Left hindlimb (tissue), 1 donor: ENCODE measurements at regions not wholly inside any gene's neighbourhood (a gene's known extent, or its start where the extent isn't known, plus 50 kb on each side); places are given as distances from the start of the nearest gene placed in this dataset.

Experiments
- DNase-seq: peaks from one replicate; pipeline ENCODE4 v3.0.0-alpha.2; 2018

DNA sequence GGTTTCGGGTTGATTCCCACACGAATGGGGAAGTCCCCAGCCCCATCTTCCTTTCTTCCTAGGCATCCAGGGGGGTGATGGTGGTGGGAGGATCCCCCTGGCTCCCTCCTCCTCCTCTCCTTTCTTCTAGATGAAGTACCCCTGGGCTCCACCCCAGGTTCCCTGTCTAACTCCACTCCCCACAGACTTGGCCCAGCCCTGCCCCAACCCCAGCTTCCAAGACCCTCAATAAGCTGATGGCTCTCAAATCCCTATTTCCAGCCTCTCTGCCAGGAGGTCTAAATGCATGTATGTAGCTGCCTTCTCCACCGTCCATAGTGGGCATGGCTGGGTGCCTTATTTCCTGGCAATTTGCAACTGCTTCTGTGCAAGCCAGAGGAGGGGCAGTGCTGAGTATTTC, 383.7 kb downstream of the BCL11B start:
- DNase-seq = no peak

DNA sequence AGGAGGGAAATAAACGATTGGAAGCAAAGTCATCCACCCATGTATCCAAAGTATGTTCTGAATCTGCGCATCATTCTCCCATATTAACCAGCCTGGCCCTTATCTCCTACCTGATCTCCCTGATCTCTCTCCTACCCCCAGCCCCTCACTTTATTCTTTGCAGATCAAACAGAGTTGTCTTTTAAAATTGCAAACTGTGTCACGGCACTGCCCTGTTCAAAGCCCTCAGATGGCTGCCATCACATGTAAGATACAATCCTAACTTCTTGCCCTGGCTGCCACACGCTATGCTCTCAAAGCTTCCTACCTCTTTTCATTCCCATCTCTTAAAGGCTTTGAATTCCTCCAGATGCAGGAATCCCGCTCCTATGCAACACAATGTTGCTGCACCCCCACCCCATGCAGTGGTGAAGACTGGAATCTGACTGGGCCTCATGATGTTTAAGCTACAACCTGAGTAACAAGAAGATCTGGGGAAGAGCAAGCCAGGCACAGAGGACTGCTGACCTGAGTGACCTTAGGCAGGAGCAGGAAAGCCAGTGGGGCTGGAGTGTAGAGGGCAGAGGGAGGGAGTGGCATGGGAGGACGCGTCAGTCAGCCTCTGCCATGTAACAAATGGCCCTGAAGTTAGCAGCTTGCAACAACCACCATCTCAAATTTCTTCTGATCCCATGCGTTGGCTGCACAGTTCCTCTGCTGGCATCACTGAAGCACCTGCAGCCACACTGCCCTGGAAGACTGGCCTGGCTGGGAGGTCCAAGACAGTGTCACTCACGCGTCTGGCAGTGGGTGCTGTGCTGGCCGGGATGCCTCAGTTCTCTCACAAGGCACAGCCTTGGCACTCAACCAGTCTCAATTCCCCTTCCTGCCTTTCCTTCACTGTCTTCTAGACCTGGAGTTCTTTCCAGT, 382.8 kb downstream of the BCL11B start:
- DNase-seq = no peak

DNA sequence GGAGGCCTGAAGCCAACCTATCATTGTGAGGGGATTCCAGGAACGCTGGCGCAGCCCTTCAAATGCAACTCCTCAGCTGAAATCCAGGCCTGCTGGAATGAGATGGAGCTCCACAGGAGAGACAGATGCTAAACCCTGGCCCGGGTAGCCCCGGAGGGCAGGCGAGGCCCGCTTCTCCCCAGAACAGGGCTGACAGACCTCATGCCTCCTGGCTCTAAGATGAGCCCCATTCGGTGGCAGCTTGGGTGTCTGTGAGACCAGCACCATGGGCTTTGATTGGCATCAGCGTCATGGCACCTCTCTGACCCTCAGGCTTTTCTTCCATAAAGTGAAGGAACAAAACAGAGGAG, 382.2 kb downstream of the BCL11B start:
- no peak for DNase-seq

- no peak for DNase-seq
Measured at GRCh38 chr14:98890556-98891340, 381.2 kb downstream of the BCL11B start.

GRCh38 chr14:98893675-98894074, 378.3 kb downstream of the BCL11B start:
- DNase-seq = no peak

GRCh38 chr14:98894600-98894999, 377.4 kb downstream of the BCL11B start:
- DNase-seq = no peak

- no peak for DNase-seq
Measured at GRCh38 chr14:98896449-98896848, 375.5 kb downstream of the BCL11B start.

DNA sequence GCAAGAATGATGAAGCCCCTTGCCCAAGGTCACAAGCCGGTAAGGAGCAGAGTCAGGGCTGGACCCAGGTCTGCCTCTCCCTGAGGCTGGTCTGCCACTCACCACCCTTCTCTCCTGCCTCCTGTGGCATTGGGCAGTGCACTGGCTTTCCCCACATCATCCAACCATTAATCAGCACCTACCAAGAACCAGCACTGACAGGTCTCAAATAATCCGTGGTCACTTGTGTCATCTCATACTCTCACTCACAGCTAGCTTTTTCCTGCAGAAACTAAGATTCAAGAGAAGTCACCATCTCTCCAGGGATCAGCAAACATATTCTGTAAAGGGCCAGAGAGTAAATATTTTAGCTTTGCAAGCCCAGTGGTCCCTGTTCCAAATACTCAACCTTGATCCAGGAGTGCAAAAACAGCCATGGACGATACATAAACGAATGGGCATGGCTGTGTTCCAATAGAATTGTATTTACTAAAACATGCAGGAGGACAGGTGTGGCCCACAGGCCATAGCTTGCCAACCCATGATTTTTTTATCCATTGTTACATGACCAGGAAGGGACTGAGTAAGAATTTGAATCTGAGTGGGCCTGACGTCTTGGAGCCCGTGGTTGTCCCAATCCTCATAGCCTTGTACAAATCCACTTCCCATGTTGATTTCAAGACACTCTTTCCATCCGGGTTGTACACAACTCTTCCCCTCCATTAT, 374.2 kb downstream of the BCL11B start:
- no peak for DNase-seq

DNA sequence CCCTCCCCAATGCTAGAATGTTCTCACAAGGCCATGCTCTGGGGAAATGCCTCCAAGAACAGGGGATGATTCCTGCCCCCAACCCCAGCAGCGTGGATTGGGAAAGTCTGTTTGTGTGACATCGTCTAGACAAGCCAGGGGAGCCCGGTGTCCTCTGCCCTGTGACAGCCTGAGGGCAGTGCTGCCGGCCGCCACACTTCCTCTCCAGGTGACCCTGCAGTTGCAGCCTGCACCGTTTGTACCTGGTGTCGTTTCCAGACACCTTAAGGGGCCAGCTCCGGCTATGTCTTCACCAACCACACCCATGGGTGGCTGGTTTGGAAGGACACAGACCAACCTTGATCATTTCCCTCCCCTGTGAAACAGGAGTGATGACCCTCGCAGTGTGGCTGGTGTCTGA, 372.6 kb downstream of the BCL11B start:
- no peak for DNase-seq

- no peak for DNase-seq
Measured at GRCh38 chr14:98900236-98900635, 371.8 kb downstream of the BCL11B start.

GRCh38 chr14:98900798-98901197, 371.2 kb downstream of the BCL11B start:
- no peak for DNase-seq

- DNase-seq = no peak
Measured at GRCh38 chr14:98901511-98902205, 370.3 kb downstream of the BCL11B start.

DNA sequence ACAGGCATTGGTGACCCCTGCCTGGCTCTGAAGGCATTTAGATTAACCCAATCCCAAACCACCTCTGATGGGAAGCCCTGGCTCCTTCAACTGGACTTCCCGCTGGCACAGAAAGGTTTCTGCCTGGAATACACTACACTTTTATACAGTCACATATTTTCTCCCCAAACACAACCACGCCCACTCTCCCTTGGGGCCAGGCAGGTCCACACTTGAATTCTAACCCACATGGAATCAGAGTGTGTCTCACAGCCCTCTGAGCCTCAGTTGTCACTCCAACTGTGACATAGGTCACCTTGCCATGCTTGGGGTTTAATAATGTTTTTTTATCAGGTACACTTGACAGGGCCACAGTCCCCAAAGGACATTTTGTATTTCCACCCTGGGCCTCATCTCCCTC, 368.6 kb downstream of the BCL11B start:
- DNase-seq = no peak

GRCh38 chr14:98904677-98905076, 367.3 kb downstream of the BCL11B start:
- no peak for DNase-seq

DNA sequence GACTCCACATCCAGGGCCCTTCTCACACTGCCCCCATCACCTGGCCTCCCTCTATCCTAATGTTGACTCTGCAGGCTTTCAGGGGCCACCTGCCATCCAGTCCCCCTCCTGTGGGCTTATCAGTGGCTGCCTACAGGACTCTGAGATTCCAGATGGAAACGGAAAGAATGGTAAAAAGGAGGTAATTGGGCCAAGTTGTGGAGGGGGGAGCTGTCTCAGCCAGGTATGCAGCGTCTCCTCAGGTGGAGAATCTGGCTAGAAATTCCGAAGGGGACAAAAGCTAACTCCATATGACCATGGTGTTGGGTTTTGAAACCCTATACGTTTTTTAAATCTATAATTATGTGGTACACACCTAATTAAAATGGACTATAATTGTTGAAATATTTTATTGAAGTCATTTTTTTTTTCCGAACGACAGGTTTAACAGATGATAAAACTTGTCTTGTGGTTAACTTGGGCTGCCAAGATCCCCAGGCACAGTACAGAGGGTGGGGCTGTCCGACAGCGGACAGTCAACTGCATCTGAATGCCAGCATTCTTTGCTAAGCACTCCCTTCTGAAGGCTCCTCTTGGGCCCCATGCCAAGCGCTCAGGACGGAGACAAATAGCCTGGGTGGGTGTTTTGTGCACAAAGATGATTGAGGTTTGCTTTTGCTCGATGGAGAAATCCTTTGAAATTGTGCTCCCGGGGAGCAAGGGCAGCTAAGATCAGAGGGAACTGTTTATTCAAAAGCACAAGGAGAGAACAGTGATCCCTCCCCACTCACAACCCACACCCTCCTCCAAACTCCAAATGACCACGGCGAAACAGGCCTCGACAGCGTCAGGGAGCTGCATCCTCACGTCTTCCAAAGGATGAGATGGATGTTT, 365.6 kb downstream of the BCL11B start:
- DNase-seq = peak; percentile 54

GRCh38 chr14:98907271-98907670, 364.7 kb downstream of the BCL11B start:
- DNase-seq = no peak

DNA sequence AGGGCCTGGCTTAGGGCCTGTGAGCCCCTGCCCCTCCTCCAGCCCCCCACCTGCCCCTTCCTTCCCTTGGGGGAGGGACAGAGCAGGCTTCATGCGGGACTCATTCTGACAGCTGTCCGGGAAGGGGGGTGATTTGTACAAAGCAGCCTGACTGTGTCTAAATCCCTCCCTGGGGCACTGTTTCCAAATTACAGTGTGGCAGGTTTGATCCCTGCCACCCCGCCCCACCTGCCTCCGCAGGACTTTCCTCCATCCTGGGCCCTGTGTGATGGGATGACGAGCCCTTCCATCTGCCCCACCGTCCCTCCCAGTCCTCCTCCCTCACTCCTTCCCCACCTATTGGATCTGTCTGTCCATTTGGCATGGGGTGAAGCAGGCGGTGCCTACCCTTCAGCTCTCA, 363.9 kb downstream of the BCL11B start:
- DNase-seq = peak; percentile 56

GRCh38 chr14:98909251-98909944, 362.6 kb downstream of the BCL11B start:
- DNase-seq = no peak

DNA sequence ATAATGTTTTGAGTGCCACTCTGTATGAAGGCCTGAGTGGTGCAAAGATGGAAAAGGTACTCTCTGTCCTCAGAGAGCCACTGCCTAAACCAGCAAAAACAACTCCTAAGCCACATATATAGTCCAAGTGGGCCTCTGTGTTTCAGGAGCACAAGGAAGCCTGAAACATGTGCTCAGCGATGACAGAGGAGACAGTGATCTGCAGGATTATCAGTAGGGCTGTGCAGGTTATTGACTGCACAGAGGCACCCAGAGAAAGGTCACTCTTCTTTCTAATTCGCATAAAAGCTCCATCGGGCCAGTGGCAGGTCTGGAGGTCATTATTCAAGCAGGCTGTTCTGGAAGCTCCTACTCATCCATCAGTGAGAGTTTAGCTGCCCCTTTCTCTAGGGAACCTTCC, 361.9 kb downstream of the BCL11B start:
- no peak for DNase-seq

GRCh38 chr14:98912655-98913054, 359.3 kb downstream of the BCL11B start:
- no peak for DNase-seq

DNA sequence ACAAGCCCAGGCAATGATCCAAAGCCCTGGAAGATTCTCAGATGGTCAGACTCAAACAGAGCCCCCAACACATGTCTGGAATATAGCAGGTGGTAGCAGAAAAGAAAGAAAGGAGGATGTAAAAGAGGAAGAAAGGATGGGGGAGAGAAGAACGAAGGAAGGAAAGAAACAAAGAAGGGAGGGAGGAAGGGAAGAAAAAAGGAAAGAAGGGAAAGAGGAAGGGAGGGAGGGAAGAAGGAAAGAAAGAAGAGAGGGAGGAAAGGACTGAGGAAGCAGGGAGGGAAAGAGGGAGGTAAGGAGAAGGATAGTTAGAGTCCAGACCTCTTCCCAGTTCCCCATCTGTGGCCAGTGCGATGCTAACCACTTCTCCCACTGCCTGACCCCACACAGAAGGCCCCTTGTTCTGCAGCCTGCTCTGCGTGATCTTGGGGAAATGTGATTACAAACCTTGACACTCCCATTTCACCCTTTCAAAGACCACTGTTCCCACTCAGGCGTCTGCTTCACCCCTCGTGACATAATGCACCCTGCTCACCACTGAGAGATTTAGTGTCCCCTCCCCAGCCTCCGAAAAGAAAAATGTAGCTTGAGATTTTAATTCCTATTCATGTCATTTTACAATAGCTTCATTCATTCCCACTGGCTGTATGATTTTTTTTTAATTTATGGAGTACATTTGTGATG, 357.9 kb downstream of the BCL11B start:
- no peak for DNase-seq
